Neural progenitor cell (in vitro differentiated cells): ENCODE measurements at regions not wholly inside any gene's neighbourhood (a gene's known extent, or its start where the extent isn't known, plus 50 kb on each side); places are given as distances from the start of the nearest gene placed in this dataset.

Source experiments
- DNase-seq: peaks from one replicate; pipeline ENCODE4 v3.0.0-alpha.2; 2016; ENCODE audit warnings: low spot score
- H2AFZ ChIP-seq: fragments of 200-600 bp; sonication (generic); replicated peaks from 2 replicates; pipeline ENCODE4 v1.6.1; 2016; ENCODE audit warnings: antibody characterized with exemption
- H3F3A ChIP-seq: fragments of 200-600 bp; sonication (generic); 2 replicates; pipeline ENCODE4 v1.6.1; 2016; ENCODE audit warnings: antibody characterized with exemption, low read depth
- H3K27ac ChIP-seq: fragments of 200-600 bp; sonication (generic); 2 replicates; pipeline ENCODE4 v1.5.1; 2016; ENCODE audit warnings: mild to moderate bottlenecking
- H3K27me3 ChIP-seq: fragments of 200-600 bp; sonication (generic); 2 replicates; pipeline ENCODE4 v1.6.1; 2016; ENCODE audit warnings: mild to moderate bottlenecking, moderate library complexity
- H3K36me3 ChIP-seq: fragments of 200-600 bp; sonication (generic); 2 replicates; pipeline ENCODE4 v1.5.1; 2016
- H3K4me1 ChIP-seq: fragments of 200-600 bp; sonication (generic); 2 replicates; pipeline ENCODE4 v1.6.1; 2016; ENCODE audit warnings: mixed run types
- H3K4me2 ChIP-seq: fragments of 200-600 bp; sonication (generic); 2 replicates; pipeline ENCODE4 v1.6.1; 2016
- H3K4me3 ChIP-seq: fragments of 200-600 bp; sonication (generic); 2 replicates; pipeline ENCODE4 v1.5.1; 2016
- H3K79me2 ChIP-seq: fragments of 200-600 bp; sonication (generic); 2 replicates; pipeline ENCODE4 v1.6.1; 2016; ENCODE audit warnings: low read depth
- H3K9ac ChIP-seq: fragments of 200-600 bp; sonication (generic); 2 replicates; pipeline ENCODE4 v1.6.1; 2016
- H3K9me3 ChIP-seq: fragments of 200-600 bp; sonication (generic); 2 replicates; pipeline ENCODE4 v1.5.1; 2016; ENCODE audit warnings: low read depth
- H4K20me1 ChIP-seq: fragments of 200-600 bp; sonication (generic); 2 replicates; pipeline ENCODE4 v1.6.1; 2016; ENCODE audit warnings: low read depth
- H3K27ac Mint-ChIP-seq: 3 replicates; pipeline ENCODE4 v1.8.0; 2021; ENCODE audit warnings: mixed read lengths
- H3K27me3 Mint-ChIP-seq: 2 replicates; pipeline ENCODE4 v1.8.0; 2022; ENCODE audit warnings: low read depth, mild to moderate bottlenecking, inconsistent platforms, moderate library complexity, mixed read lengths; ENCODE audit not compliant: insufficient read depth
- H3K36me3 Mint-ChIP-seq: 3 replicates; pipeline ENCODE4 v1.8.0; 2021; ENCODE audit warnings: mixed read lengths
- H3K4me1 Mint-ChIP-seq: 3 replicates; pipeline ENCODE4 v1.8.0; 2021; ENCODE audit warnings: mixed read lengths
- H3K4me3 Mint-ChIP-seq: 3 replicates; pipeline ENCODE4 v1.8.0; 2021; ENCODE audit warnings: mild to moderate bottlenecking, moderate library complexity, mixed read lengths
- H3K9me3 Mint-ChIP-seq: 3 replicates; pipeline ENCODE4 v1.8.0; 2020; ENCODE audit warnings: mixed read lengths
- EZH2 ChIP-seq: fragments of 200-600 bp; sonication (generic); IDR thresholded peaks from 2 replicates; pipeline ENCODE4 v1.6.1; 2017; ENCODE audit warnings: antibody characterized with exemption, mild to moderate bottlenecking, moderate library complexity
- EZH2phosphoT487 ChIP-seq: fragments of 200-600 bp; sonication (generic); IDR thresholded peaks from 2 replicates; pipeline ENCODE4 v1.6.1; 2017; ENCODE audit warnings: antibody characterized with exemption
- TF ChIP-seq, protein P1 (sequence below): fragments of 200-600 bp; sonication (generic); IDR thresholded peaks from 2 replicates; pipeline ENCODE4 v1.5.1; 2017; ENCODE audit warnings: antibody characterized with exemption, mild to moderate bottlenecking

- TF ChIP-seq EZH2phosphoT487 = no peak
- TF ChIP-seq, protein P1, sequence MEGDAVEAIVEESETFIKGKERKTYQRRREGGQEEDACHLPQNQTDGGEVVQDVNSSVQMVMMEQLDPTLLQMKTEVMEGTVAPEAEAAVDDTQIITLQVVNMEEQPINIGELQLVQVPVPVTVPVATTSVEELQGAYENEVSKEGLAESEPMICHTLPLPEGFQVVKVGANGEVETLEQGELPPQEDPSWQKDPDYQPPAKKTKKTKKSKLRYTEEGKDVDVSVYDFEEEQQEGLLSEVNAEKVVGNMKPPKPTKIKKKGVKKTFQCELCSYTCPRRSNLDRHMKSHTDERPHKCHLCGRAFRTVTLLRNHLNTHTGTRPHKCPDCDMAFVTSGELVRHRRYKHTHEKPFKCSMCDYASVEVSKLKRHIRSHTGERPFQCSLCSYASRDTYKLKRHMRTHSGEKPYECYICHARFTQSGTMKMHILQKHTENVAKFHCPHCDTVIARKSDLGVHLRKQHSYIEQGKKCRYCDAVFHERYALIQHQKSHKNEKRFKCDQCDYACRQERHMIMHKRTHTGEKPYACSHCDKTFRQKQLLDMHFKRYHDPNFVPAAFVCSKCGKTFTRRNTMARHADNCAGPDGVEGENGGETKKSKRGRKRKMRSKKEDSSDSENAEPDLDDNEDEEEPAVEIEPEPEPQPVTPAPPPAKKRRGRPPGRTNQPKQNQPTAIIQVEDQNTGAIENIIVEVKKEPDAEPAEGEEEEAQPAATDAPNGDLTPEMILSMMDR = no peak
- no peak for TF ChIP-seq EZH2
- H2AFZ ChIP-seq = no peak overlapping the region
- peaks cover 84% of the 10 kb centered on the region for H3K27me3 ChIP-seq
Observed at GRCh38 chr5:155733935-155734334, 593.0 kb upstream of the SGCD start.

GRCh38 chr5:155735388-155735787 lies 591.6 kb upstream of the SGCD start:
- Histone ChIP-seq H3K4me2 (no peak overlapping the region), H3K9ac (no peak overlapping the region), H2AFZ (no peak overlapping the region), H3K4me3 (no peak overlapping the region), H3K36me3 (no peaks in the 10 kb centered on the region), H3K4me1 (no peaks in the 10 kb centered on the region), H3K27ac (no peak overlapping the region), H3K9me3 (no peaks in the 10 kb centered on the region), H4K20me1 (peaks cover 3% of the 10 kb centered on the region), H3K79me2 (no peaks in the 10 kb centered on the region), H3K27me3 (peaks cover 70% of the 10 kb centered on the region), H3F3A (no peaks in the 10 kb centered on the region)
- peak; percentile 5 for DNase-seq
- no peak for TF ChIP-seq EZH2phosphoT487
- TF ChIP-seq, protein P1 = no peak
- no peak for TF ChIP-seq EZH2
- Mint-ChIP-seq H3K4me1 (no peaks in the 10 kb centered on the region), H3K27ac (no peak overlapping the region), H3K36me3 (no peaks in the 10 kb centered on the region), H3K9me3 (no peaks in the 10 kb centered on the region), H3K4me3 (no peak overlapping the region), H3K27me3 (peaks cover 24% of the 10 kb centered on the region)

More at GRCh38 chr5:155733935-155734334, 593.0 kb upstream of the SGCD start:
- no peak for DNase-seq
- no peaks in the 10 kb centered on the region for H3F3A ChIP-seq
- H3K27me3 Mint-ChIP-seq = peaks cover 36% of the 10 kb centered on the region
- H3K4me3 ChIP-seq = no peak overlapping the region
- H3K4me1 Mint-ChIP-seq = peaks cover 4% of the 10 kb centered on the region
- no peaks in the 10 kb centered on the region for H3K9me3 Mint-ChIP-seq
- no peak overlapping the region for H3K4me2 ChIP-seq
- H3K36me3 Mint-ChIP-seq = no peaks in the 10 kb centered on the region
- H4K20me1 ChIP-seq = peaks cover 16% of the 10 kb centered on the region
- H3K9ac ChIP-seq = no peak overlapping the region
- no peak overlapping the region for H3K4me3 Mint-ChIP-seq
- H3K9me3 ChIP-seq = no peaks in the 10 kb centered on the region
- no peak overlapping the region for H3K27ac Mint-ChIP-seq
- no peaks in the 10 kb centered on the region for H3K79me2 ChIP-seq
- H3K4me1 ChIP-seq = peaks cover 8% of the 10 kb centered on the region
- no peak overlapping the region for H3K27ac ChIP-seq
- H3K36me3 ChIP-seq = no peaks in the 10 kb centered on the region

DNA sequence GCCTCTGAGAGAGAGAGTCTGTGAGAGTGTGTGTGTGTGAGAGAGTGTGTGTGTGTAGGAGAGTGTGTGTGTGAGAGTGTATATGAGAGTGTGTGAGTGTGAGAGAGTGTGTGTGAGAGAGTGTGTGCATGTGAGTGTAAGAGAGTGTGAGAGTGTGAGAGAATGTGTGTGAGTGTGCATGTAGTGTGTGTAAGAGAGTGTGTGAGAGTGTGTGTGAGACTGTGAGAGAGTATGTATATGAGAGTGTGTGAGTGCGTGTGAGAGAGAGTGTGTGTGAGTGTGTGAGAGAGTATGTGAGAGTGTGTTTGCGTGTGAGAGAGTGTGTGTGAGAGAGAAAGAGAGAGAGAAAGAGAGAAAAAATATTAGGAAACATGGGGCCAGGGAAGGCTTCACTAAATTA lies 588.3 kb upstream of the SGCD start:
- Histone ChIP-seq H3K9me3 (no peaks in the 10 kb centered on the region), H3F3A (no peaks in the 10 kb centered on the region), H3K4me1 (no peaks in the 10 kb centered on the region), H3K79me2 (no peaks in the 10 kb centered on the region), H3K27me3 (peaks cover 38% of the 10 kb centered on the region), H3K9ac (no peak overlapping the region), H2AFZ (no peak overlapping the region), H4K20me1 (no peaks in the 10 kb centered on the region), H3K4me3 (no peak overlapping the region), H3K27ac (no peak overlapping the region), H3K4me2 (no peak overlapping the region), H3K36me3 (no peaks in the 10 kb centered on the region)
- Mint-ChIP-seq H3K4me1 (no peaks in the 10 kb centered on the region), H3K4me3 (no peak overlapping the region), H3K9me3 (no peaks in the 10 kb centered on the region), H3K27me3 (peaks cover 3% of the 10 kb centered on the region), H3K36me3 (no peaks in the 10 kb centered on the region), H3K27ac (no peak overlapping the region)
- TF ChIP-seq EZH2phosphoT487 (no peak), EZH2 (no peak)
- TF ChIP-seq, protein P1 = no peak
- no peak for DNase-seq
